ENCODE measurements at regions not wholly inside any gene's neighbourhood (a gene's known extent, or its start where the extent isn't known, plus 50 kb on each side); places are given as distances from the start of the nearest gene placed in this dataset.

DNA sequence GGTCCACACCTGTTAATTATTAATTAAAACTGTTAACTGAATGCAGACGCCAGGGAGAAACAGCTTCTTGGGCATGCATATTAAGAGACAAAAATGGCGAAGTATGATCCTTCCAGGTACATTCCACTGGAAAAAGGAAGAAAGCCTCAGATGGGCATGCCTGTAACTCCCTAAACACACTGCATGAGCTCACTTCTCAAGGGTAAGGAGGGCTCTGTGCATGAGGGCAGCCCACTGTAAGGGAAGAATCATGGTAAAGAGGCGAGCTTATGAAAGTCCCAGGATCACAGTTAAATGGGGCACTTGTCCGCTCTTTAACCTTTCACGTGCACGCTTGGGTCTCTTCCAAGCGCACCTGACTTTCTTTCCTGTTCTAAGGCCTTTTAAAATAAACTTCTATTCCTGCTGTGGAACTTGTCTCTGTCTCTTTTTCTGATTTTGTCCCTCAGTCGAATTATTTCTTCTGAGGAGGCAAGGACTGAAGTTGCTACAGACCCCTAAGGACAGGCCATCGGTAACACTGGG lies 321.7 kb downstream of the PPP1R2C start:
- no peak overlapping the region for H3K4me3 ChIP-seq (ENCODE audit: low read depth, low read length)
- H3K27me3 ChIP-seq (ENCODE audit: control insufficient read depth, insufficient read depth, low read length), result no peaks in the 10 kb centered on the region; the same call in 1 of the 2 replicates
- no peaks in the 10 kb centered on the region for H3K4me1 ChIP-seq (ENCODE audit: control insufficient read depth, insufficient read depth, low read length)

DNA sequence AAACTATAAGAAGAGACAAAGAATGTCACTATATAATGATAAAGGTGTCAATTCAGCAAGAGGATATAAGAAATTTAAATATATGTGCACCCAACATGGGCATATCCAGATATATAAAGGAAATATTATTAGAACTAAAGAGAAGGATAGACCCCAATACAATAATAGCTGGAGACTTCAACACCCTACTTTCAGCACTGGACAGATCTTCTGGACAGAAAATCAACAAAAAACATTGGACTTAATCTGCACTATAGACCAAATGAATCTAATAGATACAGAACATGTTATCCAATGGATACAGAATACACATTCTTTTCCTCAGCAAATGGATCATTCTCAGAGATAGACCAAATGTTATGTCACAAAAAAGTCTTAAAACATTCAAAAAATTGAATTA lies 327.7 kb downstream of the PPP1R2C start:
- no peak overlapping the region for H3K4me3 ChIP-seq (ENCODE audit: low read depth, low read length)

More for the DNA sequence above, 321.7 kb downstream of the PPP1R2C start:
- H3K27ac ChIP-seq (ENCODE audit: low read depth, low read length), result no peak overlapping the region
- H3K9ac ChIP-seq (ENCODE audit: low read length), result no peak overlapping the region
- no peaks in the 10 kb centered on the region for H3K36me3 ChIP-seq (ENCODE audit: control insufficient read depth, insufficient read depth, low read length)
- H3K9me3 ChIP-seq (ENCODE audit: control insufficient read depth, insufficient read depth, low read depth, low read length), result no peaks in the 10 kb centered on the region

DNA sequence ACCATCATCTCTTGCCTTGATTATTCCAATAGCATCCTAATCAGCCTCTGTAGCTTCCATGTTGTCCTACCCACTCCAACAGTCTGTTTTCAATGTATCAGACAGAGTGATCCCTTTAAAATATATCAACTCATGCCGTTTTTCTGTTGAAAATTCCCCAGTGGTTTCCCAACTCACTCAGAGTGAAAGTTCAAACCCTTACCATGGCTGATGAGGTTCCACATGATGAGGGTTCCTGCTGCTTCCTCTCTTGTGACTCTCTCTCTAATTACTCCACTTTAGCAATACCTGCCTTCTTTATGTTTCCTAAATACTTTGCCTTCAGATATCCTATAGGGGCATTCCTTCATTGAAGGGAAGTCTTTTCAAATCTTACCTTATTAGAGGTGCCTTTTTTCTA lies 334.7 kb downstream of the PPP1R2C start:
- no peak overlapping the region for H3K27ac ChIP-seq (ENCODE audit: low read depth, low read length)
- H3K9me3 ChIP-seq (ENCODE audit: control insufficient read depth, insufficient read depth, low read depth, low read length), result peaks cover 8% of the 10 kb centered on the region
- no peak overlapping the region for H3K9ac ChIP-seq (ENCODE audit: low read length)
- H3K36me3 ChIP-seq (ENCODE audit: control insufficient read depth, insufficient read depth, low read length), result no peaks in the 10 kb centered on the region
- H3K4me1 ChIP-seq (ENCODE audit: control insufficient read depth, insufficient read depth, low read length), result no peaks in the 10 kb centered on the region
- no peak overlapping the region for H3K4me3 ChIP-seq (ENCODE audit: low read depth, low read length)
- no peaks in the 10 kb centered on the region; the same call in 1 of the 2 replicates for H3K27me3 ChIP-seq (ENCODE audit: control insufficient read depth, insufficient read depth, low read length)

More for the DNA sequence above, 327.7 kb downstream of the PPP1R2C start:
- Histone ChIP-seq H3K27ac (ENCODE audit: low read depth, low read length) (no peak overlapping the region), H3K4me1 (ENCODE audit: control insufficient read depth, insufficient read depth, low read length) (no peaks in the 10 kb centered on the region), H3K9ac (ENCODE audit: low read length) (no peak overlapping the region), H3K9me3 (ENCODE audit: control insufficient read depth, insufficient read depth, low read depth, low read length) (peaks cover 6% of the 10 kb centered on the region), H3K27me3 (ENCODE audit: control insufficient read depth, insufficient read depth, low read length) (no peaks in the 10 kb centered on the region; the same call in 1 of the 2 replicates), H3K36me3 (ENCODE audit: control insufficient read depth, insufficient read depth, low read length) (no peaks in the 10 kb centered on the region)

DNA sequence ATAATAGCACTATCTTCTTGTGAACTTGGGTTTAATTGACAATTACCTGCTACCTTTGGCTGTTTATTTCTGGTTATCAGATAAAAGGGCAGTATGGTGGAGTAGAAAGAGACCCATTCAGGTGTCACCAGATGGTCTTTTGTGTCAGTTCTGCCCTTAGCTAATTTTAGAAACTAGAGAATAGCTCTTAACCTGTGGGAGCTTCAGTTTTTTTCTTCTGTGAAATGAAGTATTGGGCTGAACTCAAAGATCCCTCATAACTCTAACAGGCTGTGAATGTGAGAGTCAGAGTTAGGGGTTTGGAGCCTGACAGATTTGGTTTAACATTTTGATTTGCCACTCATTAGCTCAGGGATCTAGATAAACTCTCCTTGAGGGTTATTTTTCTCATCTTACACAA lies 335.2 kb downstream of the PPP1R2C start:
- no peak overlapping the region for H3K27ac ChIP-seq (ENCODE audit: low read depth, low read length)
- no peaks in the 10 kb centered on the region; the same call in 1 of the 2 replicates for H3K27me3 ChIP-seq (ENCODE audit: control insufficient read depth, insufficient read depth, low read length)

DNA sequence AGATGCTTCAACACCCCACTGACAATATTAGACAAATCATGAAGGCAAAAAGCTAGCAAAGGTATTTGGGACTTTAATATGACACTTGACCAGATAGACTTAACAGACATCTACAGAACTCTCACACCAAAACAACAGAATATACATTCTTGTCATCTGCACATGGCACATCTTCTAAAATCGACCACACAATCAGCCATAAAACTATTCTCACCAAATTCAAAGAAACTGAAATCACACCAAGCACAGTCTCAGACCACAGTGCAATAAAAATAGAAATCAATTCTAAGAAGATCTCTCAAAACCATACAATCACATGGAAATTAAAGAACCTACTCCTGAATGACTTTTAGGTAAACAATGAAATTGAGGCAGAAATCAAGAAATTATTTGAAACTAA lies 340.8 kb downstream of the PPP1R2C start:
- Histone ChIP-seq H3K27me3 (ENCODE audit: control insufficient read depth, insufficient read depth, low read length) (no peaks in the 10 kb centered on the region; the same call in 1 of the 2 replicates), H3K9me3 (ENCODE audit: control insufficient read depth, insufficient read depth, low read depth, low read length) (peaks cover 14% of the 10 kb centered on the region), H3K27ac (ENCODE audit: low read depth, low read length) (no peak overlapping the region), H3K9ac (ENCODE audit: low read length) (no peak overlapping the region), H3K36me3 (ENCODE audit: control insufficient read depth, insufficient read depth, low read length) (no peaks in the 10 kb centered on the region), H3K4me1 (ENCODE audit: control insufficient read depth, insufficient read depth, low read length) (no peaks in the 10 kb centered on the region), H3K4me3 (ENCODE audit: low read depth, low read length) (no peak overlapping the region)

More for the DNA sequence above, 335.2 kb downstream of the PPP1R2C start:
- H3K36me3 ChIP-seq (ENCODE audit: control insufficient read depth, insufficient read depth, low read length), result no peaks in the 10 kb centered on the region
- H3K4me3 ChIP-seq (ENCODE audit: low read depth, low read length), result no peak overlapping the region
- no peaks in the 10 kb centered on the region for H3K4me1 ChIP-seq (ENCODE audit: control insufficient read depth, insufficient read depth, low read length)
- peaks cover 8% of the 10 kb centered on the region for H3K9me3 ChIP-seq (ENCODE audit: control insufficient read depth, insufficient read depth, low read depth, low read length)
- H3K9ac ChIP-seq (ENCODE audit: low read length), result no peak overlapping the region

DNA sequence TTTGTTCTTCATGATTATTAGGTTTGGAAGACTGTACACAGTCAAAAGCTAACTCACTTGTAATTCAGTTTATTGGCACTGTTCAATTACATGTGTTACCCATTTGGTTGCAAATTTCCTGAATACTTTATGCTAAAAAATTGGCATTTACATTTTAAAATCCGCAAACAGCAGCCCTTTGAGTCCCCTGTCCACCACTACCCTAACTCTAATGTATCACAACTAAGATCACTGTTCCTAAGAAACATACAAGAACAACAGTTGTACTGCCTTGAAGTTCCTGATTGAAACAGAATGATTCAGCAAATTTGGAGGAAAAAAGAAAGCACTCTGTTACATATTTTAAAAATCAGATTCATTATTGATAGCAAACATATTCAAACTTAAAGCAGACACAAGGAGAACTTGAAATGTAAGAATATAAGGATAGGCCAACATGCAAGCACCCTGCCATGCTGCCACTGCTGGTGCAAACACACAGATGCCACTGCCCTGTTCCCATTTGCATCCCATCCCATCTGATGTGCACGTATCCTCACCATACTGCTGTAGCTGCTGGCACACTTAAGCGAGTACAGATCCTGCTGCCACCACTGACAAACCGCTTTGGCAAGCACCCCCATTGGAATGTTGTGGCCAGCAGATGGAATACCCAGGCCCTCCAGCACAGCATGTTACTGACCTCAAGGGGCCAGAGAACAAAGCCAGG lies 343.4 kb downstream of the PPP1R2C start:
- no peaks in the 10 kb centered on the region for H3K4me1 ChIP-seq (ENCODE audit: control insufficient read depth, insufficient read depth, low read length)
- peaks cover 14% of the 10 kb centered on the region for H3K9me3 ChIP-seq (ENCODE audit: control insufficient read depth, insufficient read depth, low read depth, low read length)
- H3K36me3 ChIP-seq (ENCODE audit: control insufficient read depth, insufficient read depth, low read length), result no peaks in the 10 kb centered on the region
- H3K4me3 ChIP-seq (ENCODE audit: low read depth, low read length), result no peak overlapping the region
- H3K9ac ChIP-seq (ENCODE audit: low read length), result no peak overlapping the region
- H3K27ac ChIP-seq (ENCODE audit: low read depth, low read length), result no peak overlapping the region
- no peaks in the 10 kb centered on the region; the same call in 1 of the 2 replicates for H3K27me3 ChIP-seq (ENCODE audit: control insufficient read depth, insufficient read depth, low read length)

DNA sequence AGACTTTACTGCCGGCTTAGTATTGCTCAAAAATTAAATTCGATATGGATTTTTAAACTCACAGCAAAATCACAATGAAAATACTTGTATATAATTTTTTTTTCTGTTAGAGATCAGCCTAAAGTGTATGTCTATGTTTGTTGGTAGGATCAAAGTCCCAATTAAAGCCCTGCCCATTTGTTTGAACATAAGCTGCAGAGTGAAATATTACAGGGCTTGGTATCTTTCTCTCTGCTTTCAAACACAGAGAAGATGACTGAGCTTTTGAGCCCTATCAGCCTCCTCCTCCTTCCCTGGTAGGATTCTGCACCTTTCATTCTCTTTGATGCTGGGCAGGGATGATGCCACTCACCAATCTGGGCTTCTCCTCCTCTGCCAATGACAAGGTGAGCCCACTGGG lies 345.4 kb downstream of the PPP1R2C start:
- H3K27ac ChIP-seq (ENCODE audit: low read depth, low read length), result no peak overlapping the region
- H3K4me1 ChIP-seq (ENCODE audit: control insufficient read depth, insufficient read depth, low read length), result no peaks in the 10 kb centered on the region
- H3K4me3 ChIP-seq (ENCODE audit: low read depth, low read length), result no peak overlapping the region
- H3K36me3 ChIP-seq (ENCODE audit: control insufficient read depth, insufficient read depth, low read length), result no peaks in the 10 kb centered on the region
- H3K27me3 ChIP-seq (ENCODE audit: control insufficient read depth, insufficient read depth, low read length), result no peaks in the 10 kb centered on the region; the same call in 1 of the 2 replicates
- H3K9me3 ChIP-seq (ENCODE audit: control insufficient read depth, insufficient read depth, low read depth, low read length), result peaks cover 14% of the 10 kb centered on the region
- H3K9ac ChIP-seq (ENCODE audit: low read length), result no peak overlapping the region

DNA sequence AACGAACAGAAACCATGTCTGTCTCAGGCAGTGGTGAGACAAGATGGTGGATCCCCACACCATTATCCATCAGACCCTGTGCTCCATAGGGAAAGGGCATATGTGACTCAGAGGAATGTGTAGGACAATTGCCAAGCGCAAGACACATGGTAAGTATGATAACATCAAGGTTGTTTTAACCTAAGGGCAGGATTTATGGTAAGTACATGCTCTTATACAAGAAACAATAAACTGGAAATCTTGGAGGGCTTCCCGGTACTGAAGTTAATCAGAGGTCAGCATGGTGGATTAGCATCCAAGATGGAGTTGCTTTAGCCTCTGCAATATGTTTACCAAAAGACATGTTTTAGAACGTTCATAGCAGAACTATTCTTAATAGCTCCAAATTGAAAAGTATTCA lies 355.0 kb downstream of the PPP1R2C start:
- H3K4me1 ChIP-seq (ENCODE audit: control insufficient read depth, insufficient read depth, low read length), result no peaks in the 10 kb centered on the region

DNA sequence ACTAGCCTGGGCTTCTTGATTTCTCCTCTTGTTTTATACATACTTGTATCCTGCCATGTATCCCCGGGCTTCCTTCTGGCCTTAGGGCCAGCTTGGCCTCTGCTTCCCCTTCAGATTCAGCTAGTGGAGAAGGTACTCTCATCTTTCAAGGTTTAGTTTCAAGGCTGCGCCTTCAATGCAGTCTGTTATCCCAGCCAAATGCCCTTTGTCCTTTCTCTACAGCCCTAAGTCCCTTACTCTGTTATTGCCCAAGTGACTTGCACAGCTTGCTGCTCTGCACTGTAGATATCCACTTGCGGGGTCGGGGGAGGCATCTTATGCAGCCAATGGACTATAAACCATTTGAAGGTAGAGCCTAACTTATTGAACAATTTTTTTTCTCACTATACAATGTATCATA lies 357.5 kb downstream of the PPP1R2C start:
- H3K27ac ChIP-seq (ENCODE audit: low read depth, low read length), result no peak overlapping the region
- no peaks in the 10 kb centered on the region for H3K36me3 ChIP-seq (ENCODE audit: control insufficient read depth, insufficient read depth, low read length)
- H3K4me3 ChIP-seq (ENCODE audit: low read depth, low read length), result no peak overlapping the region
- H3K9me3 ChIP-seq (ENCODE audit: control insufficient read depth, insufficient read depth, low read depth, low read length), result no peaks in the 10 kb centered on the region
- no peaks in the 10 kb centered on the region for H3K27me3 ChIP-seq (ENCODE audit: control insufficient read depth, insufficient read depth, low read length)
- H3K4me1 ChIP-seq (ENCODE audit: control insufficient read depth, insufficient read depth, low read length), result no peaks in the 10 kb centered on the region
- no peak overlapping the region for H3K9ac ChIP-seq (ENCODE audit: low read length)

More for the DNA sequence above, 355.0 kb downstream of the PPP1R2C start:
- no peaks in the 10 kb centered on the region for H3K9me3 ChIP-seq (ENCODE audit: control insufficient read depth, insufficient read depth, low read depth, low read length)
- H3K27me3 ChIP-seq (ENCODE audit: control insufficient read depth, insufficient read depth, low read length), result no peaks in the 10 kb centered on the region
- H3K4me3 ChIP-seq (ENCODE audit: low read depth, low read length), result no peak overlapping the region
- H3K9ac ChIP-seq (ENCODE audit: low read length), result no peak overlapping the region
- no peaks in the 10 kb centered on the region for H3K36me3 ChIP-seq (ENCODE audit: control insufficient read depth, insufficient read depth, low read length)
- no peak overlapping the region for H3K27ac ChIP-seq (ENCODE audit: low read depth, low read length)

DNA sequence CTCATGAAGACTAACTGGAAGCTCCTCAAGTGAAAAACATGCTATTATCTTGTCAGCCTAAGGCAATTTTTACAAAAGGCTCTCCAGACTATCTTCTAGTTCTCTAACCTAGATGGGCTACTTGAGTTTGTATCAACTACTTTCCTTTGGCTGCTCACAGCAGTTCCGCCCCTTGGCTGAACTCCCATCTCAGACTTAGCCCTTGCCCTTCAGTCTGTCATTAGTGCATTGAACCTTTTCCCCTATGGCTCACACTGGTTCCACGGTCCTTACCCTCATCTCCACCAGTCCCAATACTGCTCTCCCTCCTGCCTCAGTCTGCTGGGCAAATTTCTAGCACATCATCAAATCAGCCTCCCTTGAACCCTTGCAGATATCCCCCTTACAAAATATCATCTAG lies 362.3 kb downstream of the PPP1R2C start:
- Histone ChIP-seq H3K4me3 (ENCODE audit: low read depth, low read length) (no peak overlapping the region), H3K4me1 (ENCODE audit: control insufficient read depth, insufficient read depth, low read length) (no peaks in the 10 kb centered on the region), H3K36me3 (ENCODE audit: control insufficient read depth, insufficient read depth, low read length) (no peaks in the 10 kb centered on the region), H3K9me3 (ENCODE audit: control insufficient read depth, insufficient read depth, low read depth, low read length) (no peaks in the 10 kb centered on the region), H3K27ac (ENCODE audit: low read depth, low read length) (no peak overlapping the region), H3K27me3 (ENCODE audit: control insufficient read depth, insufficient read depth, low read length) (no peaks in the 10 kb centered on the region), H3K9ac (ENCODE audit: low read length) (no peak overlapping the region)

DNA sequence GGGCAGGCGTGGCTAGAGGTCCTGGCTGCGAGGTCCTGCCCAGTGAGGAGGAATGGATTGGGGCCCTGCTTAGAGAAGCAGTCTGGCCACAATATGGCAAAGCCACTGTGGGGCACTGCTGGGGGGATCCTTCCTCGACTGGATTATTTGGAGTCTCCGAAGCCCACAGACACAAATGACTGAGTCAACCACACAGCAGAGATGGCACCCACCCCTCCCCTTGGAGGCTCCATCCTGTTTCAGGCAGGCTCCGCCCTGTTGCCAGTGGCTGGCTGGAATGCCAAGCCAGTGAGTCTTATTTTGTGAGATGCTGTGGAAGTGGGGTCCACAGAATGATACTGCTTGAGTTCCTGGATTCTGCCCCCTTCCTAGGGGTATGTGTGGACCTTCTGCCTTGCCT lies 363.9 kb downstream of the PPP1R2C start:
- Histone ChIP-seq H3K27me3 (ENCODE audit: control insufficient read depth, insufficient read depth, low read length) (no peaks in the 10 kb centered on the region), H3K4me3 (ENCODE audit: low read depth, low read length) (no peak overlapping the region), H3K27ac (ENCODE audit: low read depth, low read length) (no peak overlapping the region), H3K9ac (ENCODE audit: low read length) (no peak overlapping the region), H3K4me1 (ENCODE audit: control insufficient read depth, insufficient read depth, low read length) (no peaks in the 10 kb centered on the region), H3K36me3 (ENCODE audit: control insufficient read depth, insufficient read depth, low read length) (no peaks in the 10 kb centered on the region), H3K9me3 (ENCODE audit: control insufficient read depth, insufficient read depth, low read depth, low read length) (no peaks in the 10 kb centered on the region)
